NCI-H345 (cell line): ENCODE measurements at regions not wholly inside any gene's neighbourhood (a gene's known extent, or its start where the extent isn't known, plus 50 kb on each side); places are given as distances from the start of the nearest gene placed in this dataset.

ENCODE experiments used
- DNase-seq: peaks from one replicate; lab custom pipeline; 2025; lab: John Stamatoyannopoulos, UW

GRCh38 chr12:53803194-53803593 lies 51.4 kb upstream of the CISTR start:
- DNase-seq, result no peak

GRCh38 chr12:53803703-53804102 lies 51.9 kb upstream of the CISTR start:
- no peak for DNase-seq

- DNase-seq, result no peak
Observed at GRCh38 chr12:53804429-53804828, 52.6 kb upstream of the CISTR start.

GRCh38 chr12:53805067-53805466 lies 53.3 kb upstream of the CISTR start:
- no peak for DNase-seq

GRCh38 chr12:53805791-53806190 lies 54.0 kb upstream of the CISTR start:
- no peak for DNase-seq

GRCh38 chr12:53806721-53807120 lies 54.9 kb upstream of the CISTR start:
- DNase-seq, result no peak

- no peak for DNase-seq
Observed at GRCh38 chr12:53807322-53807860, 55.6 kb upstream of the CISTR start.

- DNase-seq, result no peak
Observed at GRCh38 chr12:53808023-53808705, 56.4 kb upstream of the CISTR start.

- no peak for DNase-seq
Observed at GRCh38 chr12:53809005-53809404, 57.2 kb upstream of the CISTR start.

GRCh38 chr12:53810950-53811349 lies 59.2 kb upstream of the CISTR start:
- DNase-seq, result no peak

- no peak for DNase-seq
Observed at GRCh38 chr12:53811606-53812005, 59.8 kb upstream of the CISTR start.

- no peak for DNase-seq
Observed at GRCh38 chr12:53816360-53817020, 64.7 kb upstream of the CISTR start.

GRCh38 chr12:53817021-53817389 lies 65.2 kb upstream of the CISTR start:
- DNase-seq, result no peak

GRCh38 chr12:53820514-53821306 lies 68.9 kb upstream of the CISTR start:
- DNase-seq, result no peak

- DNase-seq, result no peak
Observed at GRCh38 chr12:53824001-53824712, 72.4 kb upstream of the CISTR start.

- DNase-seq, result no peak
Observed at GRCh38 chr12:53825246-53826081, 73.7 kb upstream of the CISTR start.

- no peak for DNase-seq
Observed at GRCh38 chr12:53827306-53827705, 75.5 kb upstream of the CISTR start.

GRCh38 chr12:53828598-53828997 lies 76.8 kb upstream of the CISTR start:
- no peak for DNase-seq

GRCh38 chr12:53829130-53829819 lies 77.5 kb upstream of the CISTR start:
- DNase-seq, result no peak

GRCh38 chr12:53830631-53831030 lies 78.9 kb upstream of the CISTR start:
- no peak for DNase-seq
